Mucosa of descending colon (tissue), 3 donors: ENCODE measurements at regions not wholly inside any gene's neighbourhood (a gene's known extent, or its start where the extent isn't known, plus 50 kb on each side); places are given as distances from the start of the nearest gene placed in this dataset.
"Not testable (repeated sequence)": the region's sequence is repeated elsewhere in the genome, so short reads cannot be mapped to it uniquely, and the experiment has no call there.

Source experiments
- ATAC-seq: fragments of 200-7000 bp; cut with Tn5 transposase; one replicate; pipeline ENCODE4 v1.9.1; 2020; ENCODE audit warnings: mild to moderate bottlenecking, moderate library complexity
- DNase-seq, 3 donors: peaks; one replicate each; pipeline ENCODE4 v3.0.0-alpha.2; 2020
- H3K36me3 ChIP-seq: fragments of 200-600 bp; one replicate; pipeline ENCODE4 v1.8.0; 2021; ENCODE audit warnings: low read depth, mild to moderate bottlenecking
- H3K4me1 ChIP-seq: fragments of 200-600 bp; one replicate; pipeline ENCODE4 v1.8.0; 2021; ENCODE audit warnings: low read depth, mild to moderate bottlenecking
- H3K4me3 ChIP-seq: fragments of 200-600 bp; one replicate; pipeline ENCODE4 v1.8.0; 2021; ENCODE audit warnings: mild to moderate bottlenecking
- H3K9me3 ChIP-seq: fragments of 200-600 bp; one replicate; pipeline ENCODE4 v1.8.0; 2021; ENCODE audit warnings: mild to moderate bottlenecking
- intact Hi-C, 2 donors: fragments of 100-400 bp; cut with DNase I in 1 of 2; cut with micrococcal nuclease in 1 of 2; formaldehyde crosslinking; loops; one replicate each; pipeline versions ENCODE4 v1.11.0 to v1.11.1; 2022; cut with DNase I, micrococcal nuclease
- TF ChIP-seq, protein P1 (sequence below): fragments of 200-600 bp; IDR thresholded peaks from one replicate; pipeline ENCODE4 v1.8.0; 2022; ENCODE audit warnings: antibody characterized with exemption, mild to moderate bottlenecking
- donor health status: DM: no; HTN: no; CAD: no; lungs with moderate emphysema.
- donor health status: DM: no; HTN: no; CAD: no.
- donor health status: DM: no; HTN: yes; CAD: no.

DNA sequence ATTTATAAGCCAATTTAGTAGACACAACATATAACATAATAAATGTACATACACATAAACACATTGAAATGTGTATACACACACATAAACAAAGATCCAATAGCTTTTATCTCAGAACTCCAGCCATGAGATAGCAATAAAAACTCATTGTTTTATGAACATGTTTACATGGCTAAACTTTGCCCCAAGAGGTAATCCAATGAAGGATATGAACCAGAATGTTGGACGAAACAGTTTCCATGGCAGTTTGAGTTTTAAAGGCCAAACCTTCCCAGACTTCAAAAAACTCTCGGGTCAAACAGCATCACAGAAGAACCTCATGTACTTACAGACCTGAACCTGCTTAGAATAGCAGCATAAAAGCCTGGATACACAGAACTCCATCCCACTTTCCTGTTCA is 97.2 kb upstream of the WDR75 start:
- intact Hi-C loops = no loop called here
- Histone ChIP-seq H3K36me3 (no peaks in the 10 kb centered on the region), H3K4me3 (no peak overlapping the region), H3K9me3 (peaks cover 9% of the 10 kb centered on the region), H3K4me1 (no peaks in the 10 kb centered on the region)
- DNase-seq = peak in 1 of 3 donors; percentile 11
- TF ChIP-seq, protein P1, sequence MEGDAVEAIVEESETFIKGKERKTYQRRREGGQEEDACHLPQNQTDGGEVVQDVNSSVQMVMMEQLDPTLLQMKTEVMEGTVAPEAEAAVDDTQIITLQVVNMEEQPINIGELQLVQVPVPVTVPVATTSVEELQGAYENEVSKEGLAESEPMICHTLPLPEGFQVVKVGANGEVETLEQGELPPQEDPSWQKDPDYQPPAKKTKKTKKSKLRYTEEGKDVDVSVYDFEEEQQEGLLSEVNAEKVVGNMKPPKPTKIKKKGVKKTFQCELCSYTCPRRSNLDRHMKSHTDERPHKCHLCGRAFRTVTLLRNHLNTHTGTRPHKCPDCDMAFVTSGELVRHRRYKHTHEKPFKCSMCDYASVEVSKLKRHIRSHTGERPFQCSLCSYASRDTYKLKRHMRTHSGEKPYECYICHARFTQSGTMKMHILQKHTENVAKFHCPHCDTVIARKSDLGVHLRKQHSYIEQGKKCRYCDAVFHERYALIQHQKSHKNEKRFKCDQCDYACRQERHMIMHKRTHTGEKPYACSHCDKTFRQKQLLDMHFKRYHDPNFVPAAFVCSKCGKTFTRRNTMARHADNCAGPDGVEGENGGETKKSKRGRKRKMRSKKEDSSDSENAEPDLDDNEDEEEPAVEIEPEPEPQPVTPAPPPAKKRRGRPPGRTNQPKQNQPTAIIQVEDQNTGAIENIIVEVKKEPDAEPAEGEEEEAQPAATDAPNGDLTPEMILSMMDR = no peak
- ATAC-seq = peak; percentile 34

GRCh38 chr2:189347540-189347939 is 93.7 kb upstream of the WDR75 start:
- TF ChIP-seq, protein P1 = no peak
- intact Hi-C loops = no loop called here
- Histone ChIP-seq H3K36me3 (no peaks in the 10 kb centered on the region), H3K4me3 (no peak overlapping the region), H3K9me3 (no peaks in the 10 kb centered on the region), H3K4me1 (no peaks in the 10 kb centered on the region)
- DNase-seq (peak in 1 of 3 donors; percentile 30), ATAC-seq (peak; percentile 60)

DNA sequence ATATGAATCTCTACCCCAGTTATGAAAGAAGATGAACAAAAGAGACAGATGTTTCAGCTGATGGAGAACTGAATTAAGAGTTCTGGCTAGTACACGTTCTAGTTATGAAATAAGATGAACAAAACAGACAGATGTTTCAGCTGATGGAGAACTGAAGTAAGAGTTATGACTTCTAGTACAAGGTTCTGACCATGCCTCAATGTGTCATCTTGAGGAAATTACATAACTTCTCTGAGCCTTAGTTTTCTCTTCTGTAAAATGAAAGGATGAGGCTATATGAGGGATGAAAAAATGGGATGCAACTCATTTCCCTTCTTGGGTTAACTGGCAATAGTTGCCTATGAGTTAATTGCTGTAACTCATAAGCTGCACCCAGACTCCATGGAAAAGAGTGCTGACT is 92.9 kb upstream of the WDR75 start:
- TF ChIP-seq, protein P1 = no peak
- H3K4me3 ChIP-seq = no peak overlapping the region
- intact Hi-C loops = no loop called here
- no peaks in the 10 kb centered on the region for H3K4me1 ChIP-seq
- no peaks in the 10 kb centered on the region for H3K36me3 ChIP-seq
- DNase-seq (no peak), ATAC-seq (no peak)
- no peaks in the 10 kb centered on the region for H3K9me3 ChIP-seq

DNA sequence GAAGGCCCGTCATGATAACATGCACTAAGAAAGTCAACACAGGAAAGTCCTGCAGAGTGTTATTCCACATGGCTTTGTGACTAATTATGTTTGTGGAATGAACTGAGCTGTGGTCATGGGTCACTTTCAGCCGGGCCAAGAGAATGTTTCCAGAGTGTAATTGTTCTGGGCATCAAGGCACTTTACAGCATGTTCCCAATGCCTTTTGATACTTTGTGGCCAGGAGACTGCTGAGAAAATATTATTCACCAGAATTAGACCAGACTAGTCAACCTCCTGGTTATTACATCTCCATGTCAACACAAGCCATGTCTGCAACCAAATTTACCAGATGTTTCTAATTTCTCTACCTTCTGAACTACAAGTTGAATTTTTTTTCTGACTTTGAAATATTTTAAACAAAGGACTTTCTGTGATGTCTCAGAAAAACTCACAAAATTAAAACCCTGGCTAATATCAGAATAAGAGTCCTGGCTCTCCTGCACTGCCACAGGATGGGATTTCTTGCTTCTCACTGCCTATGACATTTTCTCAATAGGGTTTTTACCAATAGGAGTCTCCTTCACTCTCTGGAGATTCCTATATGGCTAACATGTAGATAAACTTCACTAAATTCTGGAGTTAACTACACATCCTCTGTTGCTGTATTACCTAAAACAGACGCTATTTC is 90.6 kb upstream of the WDR75 start:
- TF ChIP-seq, protein P1 = no peak
- intact Hi-C loops = no loop called here
- Histone ChIP-seq H3K36me3 (no peaks in the 10 kb centered on the region), H3K4me1 (no peaks in the 10 kb centered on the region), H3K4me3 (no peak overlapping the region), H3K9me3 (no peaks in the 10 kb centered on the region)
- ATAC-seq = peak; percentile 61
- peak in 1 of 3 donors; percentile 21 for DNase-seq

GRCh38 chr2:189351933-189352332 is 89.3 kb upstream of the WDR75 start:
- H3K4me3 ChIP-seq, ATAC-seq, intact Hi-C loops, DNase-seq, H3K36me3 ChIP-seq, H3K4me1 ChIP-seq, H3K9me3 ChIP-seq: not testable (repeated sequence)

DNA sequence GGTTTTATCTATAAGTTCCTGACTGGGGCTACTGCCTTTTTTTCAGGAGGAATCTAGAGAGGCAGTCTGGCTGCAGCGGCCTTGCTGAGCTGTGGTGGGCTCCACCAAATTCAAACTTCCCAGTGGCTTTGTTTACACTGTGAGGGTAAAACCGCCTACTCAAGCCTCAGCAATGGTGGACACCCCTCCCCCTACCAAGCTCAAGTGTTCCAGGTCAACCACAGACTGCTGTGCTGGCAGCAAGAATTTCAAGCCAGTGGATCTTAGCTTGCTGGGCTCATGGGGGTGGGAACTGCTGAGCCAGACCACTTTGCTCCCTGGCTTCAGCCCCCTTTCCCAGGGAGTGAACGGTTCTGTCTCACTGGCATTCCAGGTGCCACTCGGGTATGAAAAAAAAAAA is 83.9 kb upstream of the WDR75 start:
- ATAC-seq, H3K4me1 ChIP-seq, intact Hi-C loops: not testable (repeated sequence)

GRCh38 chr2:189360861-189361260 is 80.4 kb upstream of the WDR75 start:
- Histone ChIP-seq H3K4me1 (no peaks in the 10 kb centered on the region), H3K9me3 (no peaks in the 10 kb centered on the region), H3K4me3 (no peak overlapping the region), H3K36me3 (no peaks in the 10 kb centered on the region)
- TF ChIP-seq, protein P1 = no peak
- no peak for DNase-seq
- no peak for ATAC-seq
- intact Hi-C loops = no loop called here

More for the DNA sequence above, 83.9 kb upstream of the WDR75 start:
- DNase-seq, H3K36me3 ChIP-seq, H3K9me3 ChIP-seq, H3K4me3 ChIP-seq: not testable (repeated sequence)
